GM18861 (cell line): ENCODE measurements at regions not wholly inside any gene's neighbourhood (a gene's known extent, or its start where the extent isn't known, plus 50 kb on each side); places are given as distances from the start of the nearest gene placed in this dataset.
A peak's percentile ranks its signal among the peaks of the same experiment; 100 is the strongest.
"Not testable (repeated sequence)": the region's sequence is repeated elsewhere in the genome, so short reads cannot be mapped to it uniquely, and the experiment has no call there.

Experiments
- ATAC-seq: cut with Tn5 transposase; IDR thresholded peaks from one replicate; pipeline ENCODE4 v1.9.1; 2021; ENCODE audit not compliant: unreplicated experiment

- no peak for ATAC-seq
Measured at GRCh38 chr10:114872519-114873087, 51.0 kb downstream of the FHIP2A start.

- no peak for ATAC-seq
Measured at GRCh38 chr10:114874827-114875411, 53.3 kb downstream of the FHIP2A start.

- ATAC-seq = not testable (repeated sequence)
Measured at GRCh38 chr10:114875590-114876081, 54.1 kb downstream of the FHIP2A start.

- no peak for ATAC-seq
Measured at GRCh38 chr10:114876169-114876568, 54.6 kb downstream of the FHIP2A start.

GRCh38 chr10:114876602-114877300 lies 55.2 kb downstream of the FHIP2A start:
- peak; percentile 90 for ATAC-seq

GRCh38 chr10:114877301-114877644 lies 55.7 kb downstream of the FHIP2A start:
- ATAC-seq = no peak

- ATAC-seq = no peak
Measured at GRCh38 chr10:114879093-114879492, 57.5 kb downstream of the FHIP2A start.

GRCh38 chr10:114879541-114880158 lies 58.1 kb downstream of the FHIP2A start:
- ATAC-seq = peak; percentile 65

GRCh38 chr10:114881417-114881816 lies 56.6 kb upstream of the TRUB1 start:
- ATAC-seq = no peak

GRCh38 chr10:114881901-114882300 lies 56.1 kb upstream of the TRUB1 start:
- no peak for ATAC-seq

- ATAC-seq = no peak
Measured at GRCh38 chr10:114885443-114885842, 52.6 kb upstream of the TRUB1 start.
